ENCODE measurements at regions not wholly inside any gene's neighbourhood (a gene's known extent, or its start where the extent isn't known, plus 50 kb on each side); places are given as distances from the start of the nearest gene placed in this dataset.
"Not testable (repeated sequence)": the region's sequence is repeated elsewhere in the genome, so short reads cannot be mapped to it uniquely, and the experiment has no call there.

DNA sequence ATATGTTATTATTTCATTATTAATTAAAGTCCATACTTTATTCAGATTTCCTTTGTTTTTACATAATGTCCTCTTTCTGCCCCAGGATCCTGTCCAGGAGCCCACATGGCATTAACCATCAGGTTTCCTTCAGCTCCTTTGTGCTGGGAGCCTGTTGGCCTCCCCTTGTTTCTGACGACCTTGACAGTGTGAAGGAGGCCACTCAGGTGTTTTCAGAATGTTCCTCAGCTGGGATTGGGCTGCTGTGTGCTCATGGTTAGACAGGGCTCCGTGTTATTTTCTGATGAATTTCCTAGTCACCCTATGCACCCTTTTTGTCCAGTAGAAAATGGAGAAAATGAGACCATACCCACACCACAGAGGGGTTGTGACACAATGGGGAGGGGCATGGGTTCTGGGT is 281.0 kb upstream of the FOXF1 start:
- no peak for DNase-seq (ENCODE audit: low read depth in 2 of 2)

DNA sequence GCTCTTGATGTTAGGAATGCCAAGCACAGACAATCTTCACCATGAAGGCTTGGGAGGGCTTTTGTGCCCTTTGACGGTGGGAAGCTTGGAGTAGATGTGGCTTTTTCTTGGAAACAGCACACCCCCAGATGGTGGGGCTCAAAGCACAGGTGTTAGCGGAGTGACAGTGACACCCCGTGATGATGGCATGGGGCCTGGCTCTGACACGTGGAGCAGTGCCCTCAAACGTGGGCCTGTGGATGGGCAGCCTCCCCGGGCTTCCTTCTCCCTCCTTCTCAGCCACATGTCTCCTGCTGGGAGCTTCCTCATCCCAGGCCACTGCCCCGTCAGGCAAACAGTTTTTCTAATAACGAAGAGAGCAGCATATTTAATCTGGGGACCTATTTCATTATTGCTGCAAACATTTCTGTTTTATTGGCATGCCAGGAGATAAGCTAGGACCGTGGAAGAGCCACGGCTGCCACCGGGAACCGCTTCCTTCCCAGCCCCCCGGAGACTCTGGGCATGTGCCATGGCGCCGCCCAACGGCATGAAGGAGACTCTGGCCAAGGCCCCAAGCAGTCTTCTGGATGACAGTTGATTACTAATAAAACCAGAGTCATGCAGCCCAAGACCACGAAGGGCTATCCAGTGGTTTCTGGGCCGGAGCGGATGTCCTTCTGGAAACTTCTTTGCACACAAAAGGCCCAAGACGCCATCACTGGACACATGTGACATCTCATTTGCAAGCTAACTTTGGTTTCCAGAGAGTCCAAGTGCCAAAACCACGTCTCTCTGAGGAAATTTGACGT is 280.3 kb upstream of the FOXF1 start:
- no peak for DNase-seq (ENCODE audit: low read depth in 2 of 2)

DNA sequence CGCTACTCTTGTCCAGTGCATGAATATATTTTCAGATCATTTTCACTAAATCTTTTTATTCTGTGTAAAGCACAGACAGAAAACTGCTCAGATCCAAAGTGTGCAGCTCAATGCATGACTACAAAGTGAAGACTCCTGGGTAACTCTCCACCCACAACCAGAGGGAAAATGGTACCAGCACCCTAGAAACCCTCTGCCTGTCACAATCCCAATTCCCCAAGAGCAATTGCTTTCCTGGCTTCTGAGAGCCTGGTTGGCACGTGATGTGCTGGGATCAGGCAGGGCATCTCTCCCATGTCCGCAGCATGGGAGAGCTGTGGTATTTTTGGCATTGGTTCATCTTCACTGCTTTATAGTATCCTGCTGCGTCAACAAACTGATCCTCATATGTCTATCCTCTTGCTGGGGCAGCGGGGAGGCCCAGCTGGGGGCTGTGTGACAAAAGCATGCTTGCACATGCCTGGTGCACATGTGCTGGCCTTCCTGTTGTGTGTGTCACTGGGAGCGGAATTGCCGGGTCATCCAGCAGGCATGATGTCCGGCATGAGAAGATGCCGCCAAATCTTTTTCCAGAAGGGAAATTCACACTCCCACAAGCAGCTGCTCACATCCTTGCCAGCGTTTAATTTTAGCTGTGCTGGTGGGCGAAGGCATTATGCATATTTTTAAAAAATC is 278.9 kb upstream of the FOXF1 start:
- no peak for DNase-seq (ENCODE audit: low read depth in 2 of 2)

DNA sequence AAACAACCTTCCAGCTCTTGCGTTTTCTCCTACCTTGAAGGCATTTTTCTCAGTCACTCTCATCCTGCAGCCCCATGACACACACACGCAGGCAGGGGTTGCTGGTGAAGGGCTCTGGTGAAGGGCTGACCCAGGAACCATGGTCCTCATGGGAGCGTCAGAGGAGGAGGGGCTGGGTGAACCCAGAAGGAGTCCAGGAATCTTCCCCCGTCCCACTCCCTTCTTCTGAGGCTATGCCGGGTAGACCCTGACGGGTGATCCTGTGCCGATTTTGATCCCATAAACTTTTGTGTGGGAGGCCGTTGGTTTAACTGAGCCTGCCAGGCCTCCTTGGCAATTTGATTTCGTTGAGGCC is 278.4 kb upstream of the FOXF1 start:
- no peak for DNase-seq (ENCODE audit: low read depth in 2 of 2)

DNA sequence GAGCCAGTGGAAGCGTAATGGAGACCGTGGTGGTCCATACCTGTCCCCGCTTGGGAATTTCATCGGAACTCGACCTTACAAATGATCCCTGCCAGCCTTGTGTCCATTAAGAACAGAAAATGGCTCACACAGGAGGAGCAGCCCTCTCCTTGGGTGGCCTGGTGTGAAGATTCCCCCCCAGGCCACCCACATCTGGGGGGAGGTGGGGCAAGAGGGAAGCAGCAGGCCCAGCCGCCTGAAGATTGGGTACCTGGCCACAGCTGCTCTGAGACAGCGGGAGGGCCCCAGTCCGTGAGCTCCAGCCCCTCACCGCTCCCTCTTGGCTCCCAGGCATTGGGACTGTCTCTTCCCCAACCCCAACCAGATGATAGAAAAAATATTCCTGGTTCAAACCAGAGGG is 277.8 kb upstream of the FOXF1 start:
- DNase-seq (ENCODE audit: low read depth in 2 of 2), result no peak

DNA sequence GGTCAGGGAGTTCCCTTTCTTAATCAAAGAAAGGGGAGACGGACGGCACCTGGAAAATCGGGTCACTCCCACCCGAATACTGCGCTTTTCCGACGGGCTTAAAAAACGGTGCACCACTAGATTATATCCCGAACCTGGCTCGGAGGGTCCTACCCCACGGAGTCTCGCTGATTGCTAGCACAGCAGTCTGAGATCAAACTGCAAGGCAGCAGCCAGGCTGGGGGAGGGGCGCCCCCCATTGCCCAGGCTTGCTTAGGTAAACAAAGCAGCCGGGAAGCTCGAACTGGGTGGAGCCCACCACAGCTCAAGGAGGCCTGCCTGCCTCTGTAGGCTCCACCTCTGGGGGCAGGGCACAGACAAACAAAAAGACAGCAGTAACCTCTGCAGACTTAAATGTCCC is 276.8 kb upstream of the FOXF1 start:
- not testable (repeated sequence) for DNase-seq (ENCODE audit: low read depth in 2 of 2)

DNA sequence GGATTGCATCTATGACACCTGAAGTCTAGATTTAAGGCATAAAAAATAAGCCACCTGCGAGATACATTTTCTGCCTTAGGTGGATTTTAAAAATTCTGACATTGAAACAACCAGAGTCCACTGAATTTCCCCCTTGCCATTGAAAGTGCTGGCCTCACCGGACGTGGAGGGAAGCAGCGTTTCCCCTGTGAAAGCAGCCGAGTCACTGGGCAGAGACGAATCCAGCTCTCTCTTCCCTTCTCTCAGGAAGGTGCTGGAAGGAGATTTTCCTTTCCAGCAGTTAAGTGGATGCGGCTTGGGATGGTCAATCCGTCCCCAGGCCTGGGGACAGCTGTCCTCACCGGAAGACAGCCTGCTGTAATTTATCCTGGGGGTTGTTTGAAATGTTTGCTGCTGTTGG is 270.9 kb upstream of the FOXF1 start:
- no peak for DNase-seq (ENCODE audit: low read depth in 2 of 2)

DNA sequence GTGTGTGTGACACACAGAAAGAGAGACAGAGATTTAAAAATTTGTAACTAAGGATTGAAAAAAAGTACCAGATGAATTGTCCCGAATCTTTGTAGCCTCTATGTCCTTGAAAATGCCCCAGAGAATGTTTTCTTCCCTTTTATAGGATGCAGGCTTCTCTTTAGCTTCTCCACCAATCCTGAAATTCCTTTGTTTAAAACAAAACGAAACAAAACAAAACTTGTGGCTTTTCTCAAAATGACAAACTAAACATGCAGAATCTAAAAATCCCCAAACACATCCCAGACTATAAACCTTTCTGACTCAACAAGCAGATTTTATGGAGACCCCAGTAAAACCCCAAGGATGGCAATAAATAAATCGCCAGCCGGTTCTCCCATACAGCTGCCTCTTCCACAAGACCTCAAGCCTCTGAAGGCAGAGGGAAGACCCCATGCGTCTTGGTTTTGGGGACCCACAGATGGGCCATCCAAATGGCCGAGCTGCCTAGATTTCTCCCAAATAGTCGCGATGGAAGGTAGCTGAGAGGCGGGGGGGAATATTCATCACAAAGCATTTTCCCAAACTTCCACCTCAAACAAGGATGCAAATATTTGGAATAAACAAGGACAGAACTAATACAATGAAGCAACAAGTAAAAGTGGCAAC is 269.5 kb upstream of the FOXF1 start:
- no peak for DNase-seq (ENCODE audit: low read depth in 2 of 2)

DNA sequence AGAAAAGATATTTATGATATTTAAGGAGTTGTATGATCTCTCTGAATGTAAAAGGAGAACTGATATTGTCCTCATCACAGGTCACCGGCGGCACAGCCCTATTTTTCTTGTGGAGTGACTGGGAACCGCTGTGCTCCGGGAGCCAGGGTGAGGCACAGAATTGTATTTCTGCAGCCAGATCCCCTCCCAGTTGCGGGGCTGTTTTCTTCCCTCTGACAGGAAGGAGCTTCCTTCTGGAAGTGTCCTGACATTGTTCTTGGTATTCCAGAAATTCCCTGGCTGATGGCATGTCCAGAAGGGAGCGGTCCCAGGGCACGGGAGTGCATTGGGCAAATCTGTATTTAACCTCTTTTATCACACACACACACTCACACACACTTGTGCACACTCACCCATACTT is 268.6 kb upstream of the FOXF1 start:
- DNase-seq (ENCODE audit: low read depth in 2 of 2), result no peak

DNA sequence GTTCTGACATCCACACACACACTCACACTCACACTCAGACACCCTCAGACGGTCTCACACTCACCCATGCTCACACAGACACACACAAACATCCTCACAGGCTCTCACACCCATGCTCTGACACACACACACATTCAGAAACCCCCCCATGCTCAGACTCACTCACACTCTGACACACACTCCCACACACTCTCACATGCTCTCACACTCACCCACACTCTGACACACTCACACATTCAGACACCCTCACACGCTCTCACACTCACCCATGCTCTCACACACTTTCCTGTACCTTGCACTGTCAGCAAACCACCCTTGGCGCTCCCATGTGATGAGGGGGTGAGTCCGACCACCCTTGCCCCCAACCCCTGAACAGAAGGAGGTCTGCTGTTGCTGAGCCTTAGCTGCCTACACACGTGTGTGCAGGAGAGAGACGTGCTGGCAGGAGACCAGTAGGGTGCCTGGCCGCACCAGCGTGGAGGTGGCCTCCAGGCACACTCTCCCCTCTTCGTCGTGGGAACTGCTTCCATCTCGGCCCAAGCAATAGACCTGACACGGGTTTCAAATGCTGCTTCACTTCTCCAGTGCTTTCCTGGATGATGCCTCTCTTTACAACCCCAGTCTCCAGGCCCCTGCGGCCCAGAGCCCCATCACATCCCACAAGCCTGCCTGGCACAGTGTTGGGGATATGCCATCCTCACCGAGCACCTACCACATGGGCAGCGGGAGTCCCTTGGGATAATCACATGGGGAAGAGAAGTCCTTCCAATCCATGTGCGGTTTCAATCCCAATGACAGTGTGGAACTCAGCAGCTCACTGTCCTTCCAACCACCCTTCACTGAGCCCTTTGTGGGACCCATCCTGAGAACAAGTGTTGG is 267.8 kb upstream of the FOXF1 start:
- DNase-seq (ENCODE audit: low read depth in 2 of 2), result no peak

DNA sequence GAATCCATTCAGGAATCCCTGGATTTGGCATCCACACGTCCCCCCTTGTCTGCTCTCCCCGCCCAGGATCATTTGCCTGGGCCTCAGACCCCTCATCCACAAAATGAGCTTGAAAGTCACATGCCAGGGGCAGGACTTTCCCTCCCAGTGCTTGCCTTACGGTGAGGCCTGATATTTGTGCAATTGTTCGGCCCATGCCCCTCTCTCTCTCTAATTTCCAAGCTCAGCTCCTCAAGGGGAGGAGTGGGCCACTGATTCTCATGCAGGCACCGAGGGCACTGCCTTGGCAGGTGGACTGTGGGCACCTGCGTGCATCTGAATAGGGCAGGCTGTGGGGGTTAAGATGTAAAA is 267.2 kb upstream of the FOXF1 start:
- DNase-seq (ENCODE audit: low read depth in 2 of 2), result no peak

DNA sequence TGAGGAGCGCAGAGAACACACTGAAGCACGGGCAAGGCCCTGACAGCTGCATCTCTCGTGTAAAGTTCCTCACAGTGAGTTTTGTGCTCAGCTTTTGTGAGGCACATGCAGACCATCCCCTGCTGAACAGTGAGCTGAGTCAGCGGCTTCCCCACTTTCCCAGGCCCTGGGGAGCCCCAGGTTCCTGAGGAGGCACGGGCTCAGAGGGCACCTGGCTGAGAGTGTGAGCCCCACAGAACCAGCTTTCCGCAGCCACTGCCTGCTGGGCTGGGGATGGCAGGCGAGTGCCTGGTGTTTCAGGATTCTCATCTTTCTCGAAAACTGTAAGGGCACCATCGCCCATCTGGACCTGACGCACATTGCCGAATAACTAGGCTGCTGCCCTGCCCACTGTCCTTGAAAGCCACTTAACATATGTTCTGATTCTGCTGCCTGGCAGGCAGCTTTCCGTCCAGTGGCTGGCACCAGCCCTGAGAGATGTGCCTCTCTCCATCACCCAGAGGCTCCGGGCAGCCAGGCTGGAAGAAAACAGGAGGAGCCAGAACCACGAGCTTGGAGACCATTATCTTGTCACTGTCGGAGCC is 266.7 kb upstream of the FOXF1 start:
- DNase-seq (ENCODE audit: low read depth in 2 of 2), result no peak

DNA sequence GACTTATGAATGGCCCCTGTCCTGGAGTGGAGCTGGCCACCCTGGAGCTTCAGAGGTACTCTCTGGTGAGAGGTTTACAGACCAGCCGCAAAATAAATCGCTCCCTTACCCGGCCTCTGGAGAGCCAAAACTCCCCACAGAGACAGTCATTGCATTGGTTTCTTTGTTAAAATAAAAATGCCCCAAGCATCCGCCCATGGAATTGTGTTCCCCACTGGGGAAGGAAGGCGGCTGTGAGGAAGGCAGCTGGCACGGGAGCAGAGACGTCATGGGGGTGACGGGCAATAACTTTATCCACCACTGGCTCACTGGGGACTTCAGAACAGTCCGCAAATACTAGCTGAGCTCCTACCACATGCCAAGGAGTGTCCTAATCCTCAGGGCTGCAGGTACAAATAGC is 266.2 kb upstream of the FOXF1 start:
- DNase-seq (ENCODE audit: low read depth in 2 of 2), result no peak

DNA sequence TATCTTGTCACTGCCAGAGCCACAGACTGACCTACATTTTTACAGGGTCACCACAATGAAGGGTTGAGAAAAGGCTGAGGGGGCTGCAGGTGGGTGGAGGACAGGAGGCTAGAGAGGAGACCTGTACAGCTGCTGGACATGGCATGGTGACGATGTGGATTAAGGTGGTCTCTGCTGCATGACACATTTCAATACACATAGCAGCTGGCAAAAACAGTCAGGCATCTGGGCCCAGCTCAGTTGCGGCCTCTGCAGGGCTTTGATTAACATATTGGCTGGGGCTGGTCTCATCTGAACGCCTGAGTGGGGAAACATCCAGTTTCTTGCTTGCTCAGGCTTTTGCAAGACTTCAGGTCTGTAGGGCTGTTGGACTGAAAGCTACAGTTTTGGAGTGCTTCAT is 265.4 kb upstream of the FOXF1 start:
- no peak for DNase-seq (ENCODE audit: low read depth in 2 of 2)

DNA sequence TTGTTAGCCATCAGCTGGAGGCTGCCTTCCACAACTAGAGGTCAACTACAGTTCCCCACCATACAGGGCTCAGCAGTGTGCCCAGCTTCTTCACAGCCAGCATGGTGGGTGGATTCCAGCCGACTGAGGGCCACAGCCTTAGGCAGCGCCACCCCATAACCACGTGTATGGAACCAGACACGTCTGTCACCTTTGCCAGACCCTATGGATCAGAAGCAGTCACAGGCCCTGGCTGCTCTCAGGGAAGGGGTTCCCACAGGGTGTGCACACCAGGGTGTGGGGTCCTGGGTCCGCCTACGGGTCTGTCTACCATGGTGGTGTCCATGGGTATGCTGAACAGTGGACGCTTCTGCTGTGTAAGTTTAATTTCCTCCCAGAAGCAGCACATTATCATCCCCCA is 265.0 kb upstream of the FOXF1 start:
- no peak for DNase-seq (ENCODE audit: low read depth in 2 of 2)

DNA sequence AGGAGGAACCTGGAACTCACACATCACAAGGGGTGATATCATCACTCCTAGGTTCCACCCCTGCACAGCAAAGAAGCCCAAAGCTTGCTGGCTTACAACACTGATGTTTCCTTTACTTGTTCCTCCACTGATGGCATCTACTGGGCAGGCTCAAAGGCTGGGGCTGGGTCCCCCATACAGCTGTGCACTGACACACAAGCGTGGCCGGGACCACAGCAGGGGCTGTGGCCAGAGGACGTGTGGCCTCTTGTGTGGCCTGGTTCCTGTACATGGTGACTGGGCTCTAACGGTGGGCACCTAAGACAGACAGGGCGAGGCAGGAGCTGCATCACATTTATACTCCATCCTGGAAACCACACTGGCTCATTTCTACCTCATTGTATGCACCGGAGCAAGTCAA is 264.4 kb upstream of the FOXF1 start:
- DNase-seq (ENCODE audit: low read depth in 2 of 2), result no peak

DNA sequence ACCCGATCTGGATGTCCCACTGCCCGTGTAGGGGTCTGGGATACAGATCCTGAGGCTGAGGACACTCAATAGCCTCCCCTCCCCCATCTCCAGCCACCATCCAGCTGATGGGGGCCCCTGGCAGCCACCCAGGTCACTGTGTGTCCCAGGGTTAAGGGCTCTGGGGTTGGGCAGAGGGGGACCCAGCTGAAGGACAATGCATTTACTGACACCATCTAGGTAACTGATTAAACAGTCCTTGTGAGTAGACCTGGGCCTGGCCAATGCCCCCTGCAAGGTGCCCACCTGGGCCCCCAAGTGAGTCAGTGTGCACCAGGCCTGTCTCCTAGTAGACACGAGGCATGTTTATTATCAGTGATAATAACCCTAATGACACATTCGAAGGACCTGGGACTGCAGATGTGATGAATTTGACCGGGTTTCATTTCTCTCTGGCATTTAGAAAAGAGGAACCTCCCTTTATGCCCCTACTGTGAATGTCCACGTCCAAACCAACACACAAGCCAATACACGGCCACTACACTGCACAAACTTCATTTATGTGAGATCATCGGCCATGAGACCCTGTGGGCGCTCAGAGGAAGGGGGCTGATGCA is 261.9 kb upstream of the FOXF1 start:
- DNase-seq (ENCODE audit: low read depth in 2 of 2), result no peak

DNA sequence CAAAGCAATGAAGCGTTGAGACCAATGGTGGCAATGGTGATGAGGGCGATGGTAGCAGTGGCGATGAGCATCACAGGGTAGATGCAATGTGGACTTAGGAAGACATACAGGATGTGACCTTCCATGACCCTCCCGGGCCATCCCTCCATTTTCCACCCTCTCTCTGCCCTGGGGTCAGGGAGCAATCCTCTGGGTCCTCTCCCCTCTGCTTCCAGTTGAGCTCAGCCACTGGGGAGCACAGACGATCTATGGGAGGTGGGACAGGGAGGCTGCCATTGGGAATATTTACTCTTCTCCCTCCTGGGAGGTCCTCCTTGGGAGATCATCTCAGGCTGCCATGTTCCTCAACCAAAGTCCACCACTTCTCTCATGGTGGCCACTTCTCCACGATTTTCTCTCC is 260.7 kb upstream of the FOXF1 start:
- DNase-seq (ENCODE audit: low read depth in 2 of 2), result no peak

DNA sequence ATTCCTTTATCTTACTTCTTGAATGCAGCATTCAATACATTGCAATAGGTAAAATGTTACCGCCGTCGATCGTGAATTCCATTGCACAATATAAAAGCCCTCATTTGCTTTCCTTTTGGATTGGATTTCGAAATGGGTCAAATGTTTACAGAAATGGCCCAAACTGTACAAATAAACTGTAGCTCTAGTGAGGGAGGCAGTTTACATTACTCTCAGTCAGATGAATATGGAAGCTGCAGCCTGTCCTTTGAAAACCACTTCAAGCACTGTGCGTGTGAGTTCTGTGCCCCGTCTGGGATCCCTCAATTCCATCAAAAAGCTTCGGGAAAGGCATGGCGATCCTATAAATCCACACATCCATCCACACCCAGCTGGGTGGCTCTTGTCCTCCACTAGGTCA is 258.6 kb upstream of the FOXF1 start:
- no peak for DNase-seq (ENCODE audit: low read depth in 2 of 2)

DNA sequence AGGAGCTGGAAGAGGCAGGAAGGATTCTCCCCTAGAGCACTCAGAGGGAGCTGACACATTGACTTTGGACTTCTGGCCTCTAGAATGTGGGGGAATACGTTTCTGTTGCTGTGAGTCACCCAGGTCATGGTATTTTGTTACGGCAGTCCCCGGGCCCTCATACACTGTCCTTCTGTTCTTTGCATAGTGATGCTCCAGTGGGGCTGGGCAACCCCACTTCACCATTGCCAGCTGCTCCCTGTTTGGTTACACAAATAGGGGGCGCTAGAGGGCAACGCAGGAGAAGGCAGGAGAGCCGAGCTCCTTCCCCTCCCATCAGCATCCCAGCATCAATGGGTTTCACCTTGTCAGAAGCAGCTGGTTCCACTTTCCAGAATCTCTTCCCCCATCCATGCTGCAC is 257.7 kb upstream of the FOXF1 start:
- DNase-seq (ENCODE audit: low read depth in 2 of 2), result no peak

DNA sequence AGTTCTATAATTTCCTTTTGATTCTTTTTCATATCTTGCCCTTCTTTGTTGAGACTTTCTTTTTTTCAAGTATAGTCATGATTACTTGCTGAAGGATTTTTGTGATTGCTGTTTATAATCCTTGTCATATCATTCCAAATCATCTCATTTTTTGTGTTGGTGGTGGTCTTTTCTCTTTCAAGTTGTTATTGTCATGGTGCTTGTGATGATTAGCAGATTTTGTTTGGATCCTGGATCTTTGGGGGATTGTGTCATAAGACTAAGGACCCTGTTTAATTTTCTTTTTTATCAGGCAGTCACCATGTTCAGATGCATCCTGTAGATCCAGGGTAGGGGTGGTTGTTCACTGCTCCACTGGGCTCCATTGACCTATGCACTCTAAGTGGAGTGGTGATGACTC is 254.4 kb upstream of the FOXF1 start:
- no peak for DNase-seq (ENCODE audit: low read depth in 2 of 2)

DNA sequence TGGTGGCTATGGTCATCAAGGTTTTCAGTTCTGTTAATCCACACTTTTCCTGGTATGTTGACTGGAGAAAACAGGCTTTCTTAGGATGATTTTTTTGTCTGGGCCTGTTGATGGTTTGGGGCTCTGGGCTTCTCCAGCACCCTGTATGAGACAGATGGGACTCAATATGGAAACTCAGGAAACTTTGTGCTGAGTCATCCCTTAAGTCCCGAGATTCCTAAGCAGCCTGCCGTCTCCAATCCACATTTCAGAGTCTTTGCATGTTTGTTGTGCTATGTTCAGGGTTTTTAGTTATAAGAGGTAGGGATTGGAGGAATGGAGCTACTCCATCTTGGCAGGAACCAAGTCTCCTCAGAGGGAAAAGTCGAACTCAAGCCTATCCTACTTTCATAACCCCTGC is 253.3 kb upstream of the FOXF1 start:
- no peak for DNase-seq (ENCODE audit: low read depth in 2 of 2)
